Activated CD4-positive, alpha-beta T cell treated with anti-CD3 and anti-CD28 coated beads, Interleukin-2, Interleukin-4, amounts not matched to agents 100 ng/mL and 50 ng/mL, durations not matched to agents 16 hours and 8 hours (primary cell): ENCODE measurements at regions not wholly inside any gene's neighbourhood (a gene's known extent, or its start where the extent isn't known, plus 50 kb on each side); places are given as distances from the start of the nearest gene placed in this dataset.
"Not testable (repeated sequence)": the region's sequence is repeated elsewhere in the genome, so short reads cannot be mapped to it uniquely, and the experiment has no call there.

ENCODE experiments used
- DNase-seq: peaks from one replicate; pipeline ENCODE4 v3.0.0-alpha.2; 2020; ENCODE audit warnings: low spot score

GRCh38 chr10:84938117-84938905 is 609.9 kb downstream of the CCSER2 start:
- no peak for DNase-seq

GRCh38 chr10:84943541-84943940 is 615.2 kb downstream of the CCSER2 start:
- no peak for DNase-seq

- no peak for DNase-seq
These were observed 615.8 kb downstream of the CCSER2 start for GRCh38 chr10:84944187-84944586.

GRCh38 chr10:84945791-84946190 is 617.4 kb downstream of the CCSER2 start:
- no peak for DNase-seq

GRCh38 chr10:84946904-84947303 is 618.5 kb downstream of the CCSER2 start:
- DNase-seq = no peak

GRCh38 chr10:84948644-84949043 is 620.3 kb downstream of the CCSER2 start:
- DNase-seq = no peak

- no peak for DNase-seq
These were observed 623.2 kb downstream of the CCSER2 start for GRCh38 chr10:84951616-84952015.

- no peak for DNase-seq
These were observed 629.0 kb downstream of the CCSER2 start for GRCh38 chr10:84957427-84957826.

- no peak for DNase-seq
These were observed 637.1 kb downstream of the CCSER2 start for GRCh38 chr10:84965468-84965867.

- no peak for DNase-seq
These were observed 638.5 kb downstream of the CCSER2 start for GRCh38 chr10:84966708-84967441.

GRCh38 chr10:84969297-84969696 is 640.9 kb downstream of the CCSER2 start:
- DNase-seq = not testable (repeated sequence)

- no peak for DNase-seq
These were observed 658.6 kb downstream of the CCSER2 start for GRCh38 chr10:84987039-84987438.

GRCh38 chr10:84988011-84988410 is 659.6 kb downstream of the CCSER2 start:
- DNase-seq = no peak

GRCh38 chr10:84990713-84991112 is 662.3 kb downstream of the CCSER2 start:
- no peak for DNase-seq

GRCh38 chr10:84991301-84991700 is 662.9 kb downstream of the CCSER2 start:
- no peak for DNase-seq

- DNase-seq = no peak
These were observed 665.1 kb downstream of the CCSER2 start for GRCh38 chr10:84993251-84994035.

GRCh38 chr10:84994722-84995121 is 666.3 kb downstream of the CCSER2 start:
- no peak for DNase-seq

- no peak for DNase-seq
These were observed 668.2 kb downstream of the CCSER2 start for GRCh38 chr10:84996580-84996979.

GRCh38 chr10:84997870-84998269 is 669.5 kb downstream of the CCSER2 start:
- DNase-seq = no peak

- no peak for DNase-seq
These were observed 671.5 kb downstream of the CCSER2 start for GRCh38 chr10:84999929-85000328.

- no peak for DNase-seq
These were observed 674.7 kb downstream of the CCSER2 start for GRCh38 chr10:85003083-85003482.

- DNase-seq = no peak
These were observed 680.2 kb downstream of the CCSER2 start for GRCh38 chr10:85008488-85009184.
